ENCODE measurements at regions not wholly inside any gene's neighbourhood (a gene's known extent, or its start where the extent isn't known, plus 50 kb on each side); places are given as distances from the start of the nearest gene placed in this dataset.

DNA sequence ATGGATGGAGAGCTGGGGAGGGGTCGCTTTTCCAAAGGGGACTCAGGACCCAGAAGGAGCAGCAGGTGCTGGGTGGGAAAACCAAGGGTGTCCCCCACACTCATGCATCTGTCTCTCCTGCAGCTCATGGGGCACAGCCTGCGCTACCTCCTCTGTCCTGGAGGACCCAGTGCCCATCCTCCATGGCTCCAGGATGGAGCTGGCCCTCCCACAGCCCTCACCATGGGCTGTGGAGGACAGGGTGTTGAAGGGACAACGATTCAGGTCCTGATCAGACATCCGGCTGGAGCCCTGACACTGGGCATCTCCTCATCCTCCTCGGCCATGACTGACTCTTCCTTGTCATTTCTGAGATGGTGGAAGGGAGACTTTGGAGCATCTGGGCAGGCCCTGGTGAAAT, 97.9 kb upstream of the SULF2 start:
- TF ChIP-seq, protein P1, sequence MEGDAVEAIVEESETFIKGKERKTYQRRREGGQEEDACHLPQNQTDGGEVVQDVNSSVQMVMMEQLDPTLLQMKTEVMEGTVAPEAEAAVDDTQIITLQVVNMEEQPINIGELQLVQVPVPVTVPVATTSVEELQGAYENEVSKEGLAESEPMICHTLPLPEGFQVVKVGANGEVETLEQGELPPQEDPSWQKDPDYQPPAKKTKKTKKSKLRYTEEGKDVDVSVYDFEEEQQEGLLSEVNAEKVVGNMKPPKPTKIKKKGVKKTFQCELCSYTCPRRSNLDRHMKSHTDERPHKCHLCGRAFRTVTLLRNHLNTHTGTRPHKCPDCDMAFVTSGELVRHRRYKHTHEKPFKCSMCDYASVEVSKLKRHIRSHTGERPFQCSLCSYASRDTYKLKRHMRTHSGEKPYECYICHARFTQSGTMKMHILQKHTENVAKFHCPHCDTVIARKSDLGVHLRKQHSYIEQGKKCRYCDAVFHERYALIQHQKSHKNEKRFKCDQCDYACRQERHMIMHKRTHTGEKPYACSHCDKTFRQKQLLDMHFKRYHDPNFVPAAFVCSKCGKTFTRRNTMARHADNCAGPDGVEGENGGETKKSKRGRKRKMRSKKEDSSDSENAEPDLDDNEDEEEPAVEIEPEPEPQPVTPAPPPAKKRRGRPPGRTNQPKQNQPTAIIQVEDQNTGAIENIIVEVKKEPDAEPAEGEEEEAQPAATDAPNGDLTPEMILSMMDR (IDR thresholded peaks at IDR 0.05; ENCODE audit: insufficient read depth, low read length, poor library complexity, severe bottlenecking): no peak
- no peaks in the 10 kb centered on the region for H3K27me3 ChIP-seq (ENCODE audit: control insufficient read depth, insufficient read depth, low read length)
- no peak overlapping the region for H3K4me3 ChIP-seq (ENCODE audit: low read depth, low read length)
- H3K36me3 ChIP-seq (ENCODE audit: control insufficient read depth, insufficient read depth, low read length): no peaks in the 10 kb centered on the region
- DNase-seq (ENCODE audit: low read depth): no peak

DNA sequence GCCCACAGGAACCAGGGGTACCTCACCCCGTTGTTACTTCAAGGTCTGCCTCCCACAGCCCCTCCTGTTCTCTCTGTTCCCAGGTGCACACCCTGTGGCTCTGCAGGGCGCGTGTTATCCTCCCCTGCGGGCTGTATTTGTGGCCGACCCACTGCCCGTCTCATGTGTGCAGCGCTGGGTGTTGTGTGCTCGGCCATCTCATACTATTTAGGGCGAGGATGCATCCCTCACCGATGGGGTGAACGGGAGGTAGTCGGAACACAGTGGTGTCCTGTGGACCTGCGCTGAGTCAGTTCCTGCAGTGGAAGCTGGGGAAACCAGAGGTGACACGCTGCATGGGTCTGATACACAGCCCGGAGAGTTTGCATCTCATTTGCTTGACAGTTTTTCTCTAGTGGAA, 94.5 kb upstream of the SULF2 start:
- TF ChIP-seq, protein P1 (IDR thresholded peaks at IDR 0.05; ENCODE audit: insufficient read depth, low read length, poor library complexity, severe bottlenecking): no peak
- Histone ChIP-seq H3K36me3 (ENCODE audit: control insufficient read depth, insufficient read depth, low read length) (no peaks in the 10 kb centered on the region), H3K4me3 (ENCODE audit: low read depth, low read length) (no peak overlapping the region), H3K27me3 (ENCODE audit: control insufficient read depth, insufficient read depth, low read length) (peaks cover 2% of the 10 kb centered on the region)
- no peak for DNase-seq (ENCODE audit: low read depth)

DNA sequence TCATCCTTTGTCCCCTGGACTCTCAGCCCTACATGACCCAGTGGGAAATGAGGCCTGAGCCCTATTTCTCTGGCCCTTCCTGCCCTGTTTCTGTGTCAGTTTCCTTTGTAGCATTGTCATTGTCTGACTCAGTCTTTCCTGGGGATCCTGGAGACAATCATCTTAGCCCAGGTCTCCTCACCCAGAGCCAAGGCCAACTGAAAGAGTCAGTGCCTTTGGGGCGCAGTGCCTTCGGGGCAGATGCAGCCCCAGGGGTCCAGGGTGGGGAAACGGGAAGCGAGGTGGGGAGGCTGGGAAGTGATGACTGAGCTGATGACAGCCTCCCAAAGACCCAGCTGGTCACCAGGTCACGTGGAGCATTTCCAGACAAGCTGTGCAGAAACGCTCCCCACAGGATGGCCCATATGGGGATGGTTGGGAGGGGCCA, 93.3 kb upstream of the SULF2 start:
- H3K4me3 ChIP-seq (ENCODE audit: low read depth, low read length): no peak overlapping the region
- no peaks in the 10 kb centered on the region for H3K36me3 ChIP-seq (ENCODE audit: control insufficient read depth, insufficient read depth, low read length)
- no peak for DNase-seq (ENCODE audit: low read depth)
- peaks cover 2% of the 10 kb centered on the region for H3K27me3 ChIP-seq (ENCODE audit: control insufficient read depth, insufficient read depth, low read length)
- TF ChIP-seq, protein P1 (IDR thresholded peaks at IDR 0.05; ENCODE audit: insufficient read depth, low read length, poor library complexity, severe bottlenecking): no peak

DNA sequence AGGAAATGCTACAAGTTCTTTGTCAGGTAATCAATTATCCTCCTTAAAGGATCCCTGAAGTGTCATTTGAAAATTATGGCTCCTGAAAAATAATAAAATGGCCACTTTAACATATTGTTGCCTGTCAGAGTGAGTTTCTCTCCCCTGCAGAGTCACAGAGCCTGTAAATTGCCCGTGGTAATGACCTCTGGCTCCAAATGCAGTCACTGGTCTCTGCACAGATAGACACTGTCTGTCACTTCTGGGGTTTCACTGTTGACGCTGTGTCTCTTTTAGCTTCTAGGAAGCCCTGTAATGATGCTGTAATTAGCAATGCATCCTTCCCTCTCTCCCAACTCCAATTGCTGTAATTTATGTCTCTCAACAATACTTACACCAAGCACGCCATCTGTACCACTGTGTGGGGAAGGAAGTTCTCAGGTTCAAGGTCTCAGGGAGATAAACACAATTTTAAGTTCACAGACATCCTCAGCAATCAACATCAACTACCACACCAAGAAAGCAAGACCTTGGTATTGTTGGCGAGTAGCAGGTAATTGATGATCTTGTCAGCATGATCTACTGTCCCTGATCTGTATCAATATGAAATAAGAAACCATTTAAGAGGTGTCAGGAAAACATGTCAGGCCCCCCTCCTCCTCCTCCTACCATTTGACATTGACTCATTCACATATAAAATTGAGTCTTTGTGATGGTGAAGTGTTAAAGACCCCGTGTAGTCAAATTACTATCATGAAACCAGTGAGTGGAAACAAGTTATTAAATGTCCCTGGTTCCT, 91.2 kb upstream of the SULF2 start:
- H3K36me3 ChIP-seq (ENCODE audit: control insufficient read depth, insufficient read depth, low read length): no peaks in the 10 kb centered on the region
- peaks cover 2% of the 10 kb centered on the region for H3K27me3 ChIP-seq (ENCODE audit: control insufficient read depth, insufficient read depth, low read length)
- no peak for DNase-seq (ENCODE audit: low read depth)
- TF ChIP-seq, protein P1 (IDR thresholded peaks at IDR 0.05; ENCODE audit: insufficient read depth, low read length, poor library complexity, severe bottlenecking): no peak
- no peak overlapping the region for H3K4me3 ChIP-seq (ENCODE audit: low read depth, low read length)

DNA sequence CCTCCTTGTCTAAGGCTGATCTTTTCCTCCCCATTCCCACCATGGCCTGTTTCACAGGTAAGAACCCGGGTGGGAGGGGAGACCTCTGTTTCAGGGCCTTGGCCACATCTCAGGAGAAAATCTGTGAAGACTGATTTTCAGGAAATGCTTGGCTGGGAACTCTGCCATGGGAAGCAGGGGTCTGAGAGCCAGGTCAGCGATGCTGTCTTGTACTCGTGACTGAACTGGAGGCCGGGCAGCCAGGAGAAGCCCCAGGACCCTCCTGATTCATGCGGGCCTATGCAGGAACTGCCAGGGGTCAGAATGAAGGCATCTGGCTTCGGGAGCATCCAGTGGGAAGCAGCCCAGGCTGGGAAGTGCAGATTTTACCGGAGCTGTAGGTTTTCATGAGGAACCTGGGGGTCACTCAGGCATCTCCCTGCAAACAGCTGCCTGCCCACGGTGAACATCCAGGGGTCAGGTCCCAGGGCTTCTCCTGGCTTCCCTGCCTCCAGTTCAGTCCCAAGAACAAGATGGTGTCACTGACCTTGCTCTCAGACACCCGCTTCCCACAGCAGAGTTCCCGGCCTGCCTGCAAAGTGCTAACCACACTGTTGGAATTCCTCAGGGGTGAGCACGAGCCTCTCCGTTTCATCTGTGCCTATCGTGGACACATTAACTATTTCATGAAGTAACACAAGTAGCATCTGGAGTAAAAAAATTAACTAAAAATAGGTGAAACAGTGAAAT, 90.2 kb upstream of the SULF2 start:
- Histone ChIP-seq H3K36me3 (ENCODE audit: control insufficient read depth, insufficient read depth, low read length) (no peaks in the 10 kb centered on the region), H3K4me3 (ENCODE audit: low read depth, low read length) (no peak overlapping the region), H3K27me3 (ENCODE audit: control insufficient read depth, insufficient read depth, low read length) (peaks cover 2% of the 10 kb centered on the region)
- TF ChIP-seq, protein P1 (IDR thresholded peaks at IDR 0.05; ENCODE audit: insufficient read depth, low read length, poor library complexity, severe bottlenecking): no peak
- DNase-seq (ENCODE audit: low read depth): peak; percentile 9
